ENCODE measurements at regions not wholly inside any gene's neighbourhood (a gene's known extent, or its start where the extent isn't known, plus 50 kb on each side); places are given as distances from the start of the nearest gene placed in this dataset.
"Not testable (repeated sequence)": the region's sequence is repeated elsewhere in the genome, so short reads cannot be mapped to it uniquely, and the experiment has no call there.

DNA sequence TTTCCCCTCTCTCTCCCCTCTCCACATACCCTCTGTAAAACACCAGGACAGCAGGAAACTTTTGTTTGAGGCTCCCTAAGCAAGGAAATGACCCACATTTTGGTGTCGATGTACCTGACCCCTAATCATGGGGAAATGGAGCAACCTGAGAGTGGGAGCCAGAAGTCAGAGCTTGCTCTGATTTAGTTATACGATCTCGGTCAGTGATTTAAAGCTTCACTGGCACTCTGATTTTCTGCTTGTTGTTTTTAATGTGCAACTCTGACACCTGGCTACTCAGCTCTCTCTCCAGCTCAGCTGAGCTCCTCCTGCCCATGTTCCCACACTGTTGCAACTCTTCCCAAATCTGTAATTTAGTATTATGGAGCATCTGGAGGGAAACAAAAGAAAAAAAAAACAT is 408.6 kb downstream of the ADAM29 start:
- H3K4me3 ChIP-seq (ENCODE audit: low read depth, low read length): no peak overlapping the region
- TF ChIP-seq, protein P1, sequence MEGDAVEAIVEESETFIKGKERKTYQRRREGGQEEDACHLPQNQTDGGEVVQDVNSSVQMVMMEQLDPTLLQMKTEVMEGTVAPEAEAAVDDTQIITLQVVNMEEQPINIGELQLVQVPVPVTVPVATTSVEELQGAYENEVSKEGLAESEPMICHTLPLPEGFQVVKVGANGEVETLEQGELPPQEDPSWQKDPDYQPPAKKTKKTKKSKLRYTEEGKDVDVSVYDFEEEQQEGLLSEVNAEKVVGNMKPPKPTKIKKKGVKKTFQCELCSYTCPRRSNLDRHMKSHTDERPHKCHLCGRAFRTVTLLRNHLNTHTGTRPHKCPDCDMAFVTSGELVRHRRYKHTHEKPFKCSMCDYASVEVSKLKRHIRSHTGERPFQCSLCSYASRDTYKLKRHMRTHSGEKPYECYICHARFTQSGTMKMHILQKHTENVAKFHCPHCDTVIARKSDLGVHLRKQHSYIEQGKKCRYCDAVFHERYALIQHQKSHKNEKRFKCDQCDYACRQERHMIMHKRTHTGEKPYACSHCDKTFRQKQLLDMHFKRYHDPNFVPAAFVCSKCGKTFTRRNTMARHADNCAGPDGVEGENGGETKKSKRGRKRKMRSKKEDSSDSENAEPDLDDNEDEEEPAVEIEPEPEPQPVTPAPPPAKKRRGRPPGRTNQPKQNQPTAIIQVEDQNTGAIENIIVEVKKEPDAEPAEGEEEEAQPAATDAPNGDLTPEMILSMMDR (IDR thresholded peaks at IDR 0.05; ENCODE audit: insufficient read depth, low read length, missing control alignments): no peak
- POLR2A ChIA-PET: no interaction called here
- CTCF ChIA-PET: no interaction called here
- no peak for DNase-seq (ENCODE audit: low read depth, low spot score)

DNA sequence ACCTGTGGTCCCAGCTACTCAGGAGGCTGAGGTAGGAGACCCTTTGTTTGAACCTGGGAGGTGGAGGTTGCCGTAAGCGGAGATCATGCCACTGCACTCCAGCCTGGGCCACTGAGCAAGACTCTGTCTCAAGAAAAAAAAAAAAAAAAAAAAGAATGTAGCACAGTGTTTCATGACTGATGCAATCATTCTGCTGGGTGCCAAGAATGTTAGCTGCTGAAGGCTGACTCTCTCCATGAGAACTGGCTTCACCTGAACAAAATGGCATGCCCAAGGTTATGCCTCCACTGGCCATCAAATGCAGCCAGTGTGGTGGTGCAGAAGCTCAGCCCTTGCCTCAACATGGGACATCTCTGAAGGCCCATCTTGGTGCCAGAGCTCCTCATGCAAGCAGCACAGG is 412.1 kb downstream of the ADAM29 start:
- no peak for DNase-seq (ENCODE audit: low read depth, low spot score)
- TF ChIP-seq, protein P1 (IDR thresholded peaks at IDR 0.05; ENCODE audit: insufficient read depth, low read length, missing control alignments): no peak
- ChIA-PET POLR2A (interaction anchor here (0.6 kb wide), 1 partner anchor 18 kb away, joined by 4 read pairs; no protein-coding TSS in a partner anchor), CTCF (no interaction called here)
- no peak overlapping the region for H3K4me3 ChIP-seq (ENCODE audit: low read depth, low read length)

DNA sequence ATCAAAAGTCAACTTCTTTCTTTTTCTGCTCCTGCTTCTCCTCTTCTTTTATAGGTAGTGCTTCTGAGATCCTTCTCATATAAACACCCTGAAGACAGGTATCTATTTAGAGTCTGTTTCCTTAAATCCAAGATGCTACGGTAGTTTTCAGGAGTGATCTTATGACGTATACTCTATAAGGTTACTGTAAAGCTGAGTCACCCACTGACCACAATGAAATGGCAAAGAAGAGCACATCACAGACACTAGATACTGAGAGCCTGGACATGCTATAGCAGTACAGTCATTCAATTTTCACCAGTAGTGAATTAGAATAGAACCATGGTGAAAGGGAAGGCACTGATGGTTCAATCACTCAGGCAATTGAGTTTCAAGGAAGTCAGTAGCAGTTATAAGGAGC is 412.5 kb downstream of the ADAM29 start:
- CTCF ChIA-PET: no interaction called here
- no peak for DNase-seq (ENCODE audit: low read depth, low spot score)
- TF ChIP-seq, protein P1 (IDR thresholded peaks at IDR 0.05; ENCODE audit: insufficient read depth, low read length, missing control alignments): no peak
- POLR2A ChIA-PET: interaction anchor here (0.6 kb wide), 1 partner anchor 18 kb away, joined by 4 read pairs; no protein-coding TSS in a partner anchor
- H3K4me3 ChIP-seq (ENCODE audit: low read depth, low read length): no peak overlapping the region

DNA sequence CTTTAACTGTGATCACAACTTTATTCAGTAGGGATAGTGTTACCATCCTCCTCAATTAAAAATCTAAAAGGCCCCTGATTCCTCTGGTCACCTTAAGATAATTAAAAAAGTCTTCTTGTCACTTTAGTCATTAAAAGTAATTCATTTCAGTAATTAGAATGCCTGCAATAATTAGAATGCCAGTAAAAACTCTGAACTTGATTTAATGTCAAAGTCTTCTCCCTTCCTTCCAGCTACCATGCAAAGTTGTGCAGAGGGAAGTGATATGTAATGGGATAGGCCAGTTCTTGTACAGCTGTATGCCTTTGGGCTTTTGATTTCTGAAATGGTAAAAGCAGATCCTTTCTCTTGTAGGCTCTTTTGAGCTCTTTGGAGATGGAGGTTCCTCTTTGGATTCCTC is 417.2 kb downstream of the ADAM29 start:
- ChIA-PET POLR2A (no interaction called here), CTCF (no interaction called here)
- no peak overlapping the region for H3K4me3 ChIP-seq (ENCODE audit: low read depth, low read length)
- no peak for DNase-seq (ENCODE audit: low read depth, low spot score)
- TF ChIP-seq, protein P1 (IDR thresholded peaks at IDR 0.05; ENCODE audit: insufficient read depth, low read length, missing control alignments): no peak

DNA sequence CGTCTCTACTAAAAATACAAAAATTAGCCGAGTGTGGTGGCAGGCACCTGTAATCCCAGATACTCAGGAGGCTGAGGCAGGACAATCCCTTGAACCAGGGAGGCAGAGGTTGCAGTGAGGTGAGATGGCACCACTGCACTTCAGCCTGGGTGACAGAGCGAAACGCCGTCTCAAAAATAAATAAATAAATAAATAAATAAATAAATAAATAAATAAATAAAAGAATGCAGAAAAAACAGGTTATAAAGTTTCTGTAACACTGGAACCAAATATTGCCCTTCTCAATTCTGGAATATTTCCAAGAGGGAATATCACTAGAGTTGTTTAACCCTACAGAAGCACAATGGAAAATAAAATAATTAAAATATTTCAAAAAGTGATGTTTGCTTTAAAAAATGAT is 418.4 kb downstream of the ADAM29 start:
- POLR2A ChIA-PET; H3K4me3 ChIP-seq (ENCODE audit: low read depth, low read length); DNase-seq (ENCODE audit: low read depth, low spot score); CTCF ChIA-PET: not testable (repeated sequence)

DNA sequence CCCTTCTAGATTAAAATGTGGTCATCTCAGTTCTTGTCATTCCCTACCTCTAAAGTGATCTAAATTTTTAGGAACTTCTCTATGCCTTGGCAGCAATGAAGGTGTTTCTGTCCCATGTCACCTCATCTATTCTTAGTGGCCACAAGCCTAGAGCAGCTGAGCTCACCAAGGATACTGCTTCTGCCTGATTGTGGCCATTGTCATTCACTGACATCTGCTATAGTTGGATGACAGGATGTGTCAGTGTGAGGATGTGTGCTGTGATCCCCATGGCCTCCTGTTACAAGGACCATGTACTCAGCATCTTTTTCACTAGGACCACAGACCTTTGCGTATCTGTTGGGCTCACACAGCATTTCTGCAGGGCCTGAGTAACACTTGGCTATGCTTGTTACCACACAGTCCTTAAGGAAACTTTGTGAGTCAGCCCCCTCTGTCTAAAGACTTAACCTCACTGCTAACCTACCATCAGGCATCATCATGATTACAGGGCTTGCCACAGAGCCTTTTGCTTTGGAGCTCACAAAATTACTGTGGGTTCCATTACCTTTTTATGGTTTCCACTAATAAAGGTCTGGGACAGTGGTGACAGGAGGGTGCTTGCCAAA is 421.0 kb downstream of the ADAM29 start:
- peak; percentile 14 for DNase-seq (ENCODE audit: low read depth, low spot score)
- no peak overlapping the region for H3K4me3 ChIP-seq (ENCODE audit: low read depth, low read length)
- CTCF ChIA-PET: no interaction called here
- POLR2A ChIA-PET: no interaction called here
- TF ChIP-seq, protein P1 (IDR thresholded peaks at IDR 0.05; ENCODE audit: insufficient read depth, low read length, missing control alignments): no peak

DNA sequence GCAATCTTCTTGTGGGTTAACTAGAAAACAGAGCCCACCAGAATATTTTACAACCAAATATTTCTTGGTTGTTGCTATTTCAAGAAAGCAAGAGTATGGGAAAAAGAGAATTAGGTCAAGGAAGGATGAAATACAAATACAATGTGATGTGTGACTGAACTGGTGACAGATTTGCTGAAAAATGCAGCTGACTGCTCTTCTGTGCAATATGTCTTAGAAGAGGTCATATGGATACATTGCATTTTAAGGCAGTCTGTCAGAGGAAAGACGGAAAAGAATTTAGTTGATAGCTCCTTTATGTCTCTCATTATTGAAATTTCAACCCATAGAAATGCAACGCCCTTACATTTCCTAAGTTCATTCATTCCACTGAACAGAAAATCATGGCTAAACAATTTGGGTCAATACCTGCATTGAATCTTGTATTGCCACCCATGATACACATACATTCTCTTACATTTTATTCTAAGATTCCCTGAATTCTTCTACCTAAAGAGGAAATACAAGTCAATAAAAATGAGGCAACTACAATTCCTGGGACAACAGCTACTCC is 423.1 kb downstream of the ADAM29 start:
- TF ChIP-seq, protein P1 (IDR thresholded peaks at IDR 0.05; ENCODE audit: insufficient read depth, low read length, missing control alignments): no peak
- CTCF ChIA-PET: no interaction called here

More for the DNA sequence above, 423.1 kb downstream of the ADAM29 start:
- H3K4me3 ChIP-seq (ENCODE audit: low read depth, low read length): no peak overlapping the region
- DNase-seq (ENCODE audit: low read depth, low spot score): no peak
- POLR2A ChIA-PET: no interaction called here
